Stomach (tissue), 8 donors: ENCODE measurements at regions not wholly inside any gene's neighbourhood (a gene's known extent, or its start where the extent isn't known, plus 50 kb on each side); places are given as distances from the start of the nearest gene placed in this dataset.

Source experiments
- DNase-seq, 2 donors: peaks; one replicate each; pipeline versions ENCODE4 v3.0.0 to v3.0.0-alpha.2; 2013 to 2019
- H3K27ac ChIP-seq, 5 donors: fragments of 200-600 bp in 4 of 5; sonication (generic) in 4 of 5; one replicate each; pipeline ENCODE4 v1.5.1; 2013 to 2019; ENCODE audit warnings: mild to moderate bottlenecking in 1 of 5, moderate library complexity in 1 of 5
- H3K27me3 ChIP-seq, 3 donors: fragments of 200-600 bp; sonication (generic); one replicate each; pipeline ENCODE4 v1.5.1; 2017 to 2019; ENCODE audit warnings: mixed run types in 1 of 3
- H3K36me3 ChIP-seq, 4 donors: fragments of 200-600 bp; sonication (generic); 1 replicate in 3 of 4; 2 replicates in 1 of 4; pipeline ENCODE4 v1.5.1; 2016 to 2019
- H3K4me1 ChIP-seq, 4 donors: fragments of 200-600 bp; sonication (generic); one replicate each; pipeline ENCODE4 v1.5.1; 2016 to 2019
- H3K4me3 ChIP-seq, 4 donors: fragments of 200-600 bp; sonication (generic) in 3 of 4; one replicate each; pipeline ENCODE4 v1.5.1; 2016 to 2019; ENCODE audit warnings: mild to moderate bottlenecking in 1 of 4
- H3K9me3 ChIP-seq, 4 donors: fragments of 200-600 bp; sonication (generic); one replicate each; pipeline ENCODE4 v1.5.1; 2016 to 2019
- EP300 ChIP-seq: sonication (generic); formaldehyde crosslinking; IDR thresholded peaks from one replicate; pipeline ENCODE4 v1.6.1; 2017; ENCODE audit warnings: antibody characterized with exemption
- POLR2A ChIP-seq, 4 donors: fragments of 450-650 bp; IDR thresholded peaks; one replicate each; pipeline ENCODE4 v1.6.1; 2016; ENCODE audit warnings: antibody characterized with exemption in 4 of 4, control low read depth in 2 of 4, mild to moderate bottlenecking in 1 of 4, moderate library complexity in 1 of 4
- POLR2AphosphoS5 ChIP-seq, 3 donors: sonication (generic); formaldehyde crosslinking; IDR thresholded peaks; one replicate each; pipeline ENCODE4 v1.6.1; 2016; ENCODE audit warnings: antibody characterized with exemption in 3 of 3
- WGBS, 5 donors: extraction: QIAGEN DNeasy Blood & Tissue Kit in 3 of 5; methylation state at CpG; one replicate each; pipeline versions ENCODE4 v1.1.5 to v1.1.7; 2013 to 2018; 5-methylcytosine and 5-hydroxymethylcytosine counted together
- intact Hi-C: fragments of 100-400 bp; cut with DNase I; formaldehyde crosslinking; loops from one replicate; pipeline ENCODE4 v1.15.1; 2023; ENCODE audit warnings: low total_unique reads
- TF ChIP-seq, protein P1 (sequence below), 7 experiments: fragments of 450-650 bp in 4 of 7; fragments of 200-600 bp in 3 of 7; sonication (generic) in 3 of 7; IDR thresholded peaks; one replicate each; pipeline ENCODE4 v1.5.1; 2016 to 2019; ENCODE audit warnings: antibody characterized with exemption in 7 of 7, control low read depth in 2 of 7, mild to moderate bottlenecking in 1 of 7
- donor health status: healthy with polysubstance abuse.
- donor health status: Bipolar disorder and iron deficiency.
- donor health status: healthy.

DNA sequence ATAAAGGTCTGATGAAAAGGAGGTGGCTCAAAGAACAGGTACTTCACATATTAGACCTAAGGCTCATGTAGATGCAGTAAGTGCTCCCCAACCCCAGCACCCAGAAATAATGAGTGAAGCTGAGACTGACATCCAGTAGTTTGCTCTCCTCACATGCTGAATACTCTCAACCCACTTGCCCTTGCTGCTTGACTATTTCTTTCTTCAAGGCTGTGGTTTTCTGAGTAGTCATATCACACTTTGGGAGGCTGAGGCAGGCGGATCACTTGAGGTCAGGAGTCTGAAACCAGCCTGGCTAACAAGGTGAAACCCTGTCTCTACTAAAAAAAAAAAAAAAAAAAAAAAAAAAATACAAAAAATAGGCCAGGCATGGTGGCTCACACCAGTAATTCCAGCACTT lies 51.5 kb upstream of the PRPS1 start:
- peaks cover 0 to 5% (median 0%) of the 10 kb centered on the region in 4 donors for H3K4me1 ChIP-seq
- no peak overlapping the region for H3K4me3 ChIP-seq
- H3K27ac ChIP-seq: no peak overlapping the region
- intact Hi-C loops: no loop called here
- no peaks in the 10 kb centered on the region for H3K27me3 ChIP-seq
- TF ChIP-seq POLR2AphosphoS5 (IDR thresholded peaks at IDR 0.05) (no peak), POLR2A (IDR thresholded peaks at IDR 0.05) (no peak), EP300 (no peak)
- TF ChIP-seq, protein P1, sequence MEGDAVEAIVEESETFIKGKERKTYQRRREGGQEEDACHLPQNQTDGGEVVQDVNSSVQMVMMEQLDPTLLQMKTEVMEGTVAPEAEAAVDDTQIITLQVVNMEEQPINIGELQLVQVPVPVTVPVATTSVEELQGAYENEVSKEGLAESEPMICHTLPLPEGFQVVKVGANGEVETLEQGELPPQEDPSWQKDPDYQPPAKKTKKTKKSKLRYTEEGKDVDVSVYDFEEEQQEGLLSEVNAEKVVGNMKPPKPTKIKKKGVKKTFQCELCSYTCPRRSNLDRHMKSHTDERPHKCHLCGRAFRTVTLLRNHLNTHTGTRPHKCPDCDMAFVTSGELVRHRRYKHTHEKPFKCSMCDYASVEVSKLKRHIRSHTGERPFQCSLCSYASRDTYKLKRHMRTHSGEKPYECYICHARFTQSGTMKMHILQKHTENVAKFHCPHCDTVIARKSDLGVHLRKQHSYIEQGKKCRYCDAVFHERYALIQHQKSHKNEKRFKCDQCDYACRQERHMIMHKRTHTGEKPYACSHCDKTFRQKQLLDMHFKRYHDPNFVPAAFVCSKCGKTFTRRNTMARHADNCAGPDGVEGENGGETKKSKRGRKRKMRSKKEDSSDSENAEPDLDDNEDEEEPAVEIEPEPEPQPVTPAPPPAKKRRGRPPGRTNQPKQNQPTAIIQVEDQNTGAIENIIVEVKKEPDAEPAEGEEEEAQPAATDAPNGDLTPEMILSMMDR (IDR thresholded peaks at IDR 0.05): no peak
- no peaks in the 10 kb centered on the region for H3K36me3 ChIP-seq
- WGBS, 5 donors: 73 to 100% (median 83%) methylated on average over 1 of the region's 1 CpG
- H3K9me3 ChIP-seq: peaks cover 0 to under 1% (median 0%) of the 10 kb centered on the region in 4 donors
- no peak for DNase-seq

DNA sequence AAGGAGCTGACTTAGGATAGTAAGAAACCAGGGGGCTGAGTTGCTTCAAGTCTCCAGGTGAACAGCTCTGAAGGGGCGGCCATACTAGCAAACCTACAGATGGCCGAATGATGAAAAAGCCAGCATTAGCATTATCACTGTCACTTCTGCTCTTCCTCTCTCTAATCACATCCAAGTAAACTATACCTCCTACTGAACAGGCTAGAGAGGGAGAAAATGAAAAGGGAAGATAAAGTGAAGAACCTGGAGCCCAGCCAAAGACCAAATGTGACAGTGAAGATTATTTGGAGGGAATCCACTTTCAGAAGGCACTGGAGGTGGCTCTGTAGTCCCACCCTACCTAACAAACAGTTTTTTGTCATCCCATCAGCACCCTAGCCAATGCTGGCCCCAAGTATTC lies 50.4 kb upstream of the PRPS1 start:
- H3K27ac ChIP-seq: no peak overlapping the region
- DNase-seq: no peak
- H3K4me3 ChIP-seq: no peak overlapping the region
- no peaks in the 10 kb centered on the region for H3K36me3 ChIP-seq
- WGBS, 5 donors: 94 to 100% (median 96%) methylated on average over 2 of the region's 2 CpGs
- peaks cover 0 to 5% (median 0%) of the 10 kb centered on the region in 4 donors for H3K4me1 ChIP-seq
- intact Hi-C loops: no loop called here
- H3K9me3 ChIP-seq: peaks cover 0 to 7% (median 0%) of the 10 kb centered on the region in 4 donors
- TF ChIP-seq POLR2A (IDR thresholded peaks at IDR 0.05): no peak
- TF ChIP-seq, protein P1 (IDR thresholded peaks at IDR 0.05): no peak
- TF ChIP-seq POLR2AphosphoS5 (IDR thresholded peaks at IDR 0.05): no peak
- no peak for TF ChIP-seq EP300
- no peaks in the 10 kb centered on the region for H3K27me3 ChIP-seq
